T-helper 2 cell (primary cell): ENCODE measurements at regions not wholly inside any gene's neighbourhood (a gene's known extent, or its start where the extent isn't known, plus 50 kb on each side); places are given as distances from the start of the nearest gene placed in this dataset.
A peak's percentile ranks its signal among the peaks of the same experiment; 100 is the strongest.

Experiments
- DNase-seq, 5 experiments: peaks; one replicate each; pipeline versions ENCODE4 v3.0.0 to v3.0.0-alpha.2; 2012 to 2022

DNA sequence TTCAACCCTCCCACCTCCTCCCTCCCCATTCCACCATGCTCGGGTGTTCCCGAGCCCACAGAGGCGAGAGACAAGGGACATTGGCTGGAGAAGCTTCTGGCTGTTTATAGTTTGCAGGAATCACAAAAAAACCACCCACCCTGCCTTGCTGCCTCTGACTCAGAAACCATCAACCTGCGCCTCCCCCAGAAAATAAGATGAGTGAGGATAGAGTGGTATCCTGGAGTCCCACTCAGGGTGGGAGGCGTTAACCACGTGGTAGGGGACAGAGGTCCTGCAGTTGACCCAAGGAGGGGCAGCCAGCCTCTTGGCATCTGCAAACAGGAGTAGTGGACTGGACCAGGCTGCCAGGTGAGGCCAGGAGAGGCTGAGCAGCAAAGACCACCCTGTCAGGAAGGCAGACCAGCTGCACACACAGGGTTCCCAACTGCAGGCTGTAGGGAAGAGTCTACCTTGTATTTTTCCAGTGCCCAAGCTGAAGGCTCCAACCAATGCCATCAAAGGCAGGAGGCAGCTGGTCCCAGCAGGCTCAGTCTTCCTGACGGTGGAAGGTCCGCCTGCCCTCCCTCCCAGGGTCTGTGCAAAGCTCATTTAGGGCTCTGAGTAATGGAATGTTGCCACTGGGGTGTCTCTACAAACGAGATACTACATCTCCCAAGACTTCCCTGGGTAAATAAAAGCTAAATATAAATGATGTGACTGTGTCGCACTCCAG, 201.5 kb upstream of the TNRC6C start:
- no peak for DNase-seq

DNA sequence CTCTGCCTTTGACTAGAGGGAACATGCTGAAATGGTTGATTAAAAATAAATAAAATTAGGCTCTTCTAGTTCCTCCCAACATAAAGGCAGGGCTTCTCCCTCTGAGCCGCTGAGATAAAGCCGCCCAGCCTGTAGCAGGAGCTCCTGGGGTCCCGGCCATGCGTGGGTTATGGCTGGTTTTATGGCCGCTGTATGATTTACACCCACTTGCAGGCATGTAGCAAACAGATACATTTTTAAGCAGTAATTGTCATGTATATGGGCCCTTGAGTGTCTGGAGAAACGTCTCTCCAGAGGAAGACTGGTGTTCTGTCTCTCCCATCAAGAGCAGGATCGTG, 201.0 kb upstream of the TNRC6C start:
- DNase-seq, result no peak

DNA sequence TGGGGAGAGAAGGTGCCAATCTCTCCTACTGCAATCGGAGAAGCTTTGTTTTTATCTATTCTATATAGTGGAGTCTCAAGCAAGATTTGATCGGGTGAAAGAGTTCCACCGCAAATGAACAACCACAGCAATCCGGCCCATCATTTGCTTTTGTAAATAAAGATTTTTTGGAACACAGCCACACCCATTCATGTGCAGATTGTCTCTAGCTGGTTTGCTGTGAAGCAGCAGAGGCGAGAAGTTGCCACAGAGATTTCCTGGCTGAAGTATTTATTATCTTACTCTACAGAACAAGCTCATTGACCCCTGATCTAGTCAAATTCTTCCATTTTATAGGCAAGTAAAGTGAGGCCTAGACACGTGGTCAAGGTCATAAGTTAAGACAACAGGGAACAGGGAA, 195.5 kb upstream of the TNRC6C start:
- DNase-seq, result no peak

DNA sequence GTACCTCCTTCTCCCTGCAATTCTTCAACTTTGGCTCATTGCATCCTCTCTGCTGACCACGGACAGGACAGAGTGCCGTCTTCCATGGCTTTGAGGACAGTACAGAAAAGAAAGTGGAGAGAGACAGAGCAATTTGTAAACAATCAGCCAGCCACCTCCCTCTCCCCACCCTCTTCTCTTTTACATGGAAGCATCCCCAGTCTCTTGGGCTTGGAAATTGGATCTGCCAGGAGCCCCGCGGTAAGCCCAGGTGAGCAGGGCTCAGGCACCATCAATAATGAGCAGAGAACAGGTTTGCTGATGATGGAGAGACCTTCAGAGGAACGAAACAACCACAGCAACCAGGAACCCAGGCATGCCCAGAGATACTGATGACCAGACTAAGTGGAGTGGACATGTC, 194.9 kb upstream of the TNRC6C start:
- no peak for DNase-seq

DNA sequence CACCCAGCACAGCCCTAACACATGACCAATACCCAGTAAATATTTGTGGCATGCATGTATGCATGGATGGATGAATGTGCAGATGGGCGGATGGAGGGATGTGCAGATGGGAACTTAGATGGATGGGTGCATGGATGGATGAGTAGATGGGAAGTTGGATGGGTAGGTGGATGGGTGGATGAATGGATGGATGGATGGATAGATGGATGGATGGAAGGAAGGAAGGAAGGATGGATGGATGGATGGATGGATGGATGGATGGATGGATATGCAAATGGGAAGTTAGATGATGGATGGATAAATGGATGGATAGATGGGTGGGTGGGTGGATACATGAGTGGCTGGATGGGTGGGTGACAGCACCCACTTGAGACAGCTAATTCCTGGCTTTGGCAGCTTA, 193.2 kb upstream of the TNRC6C start:
- DNase-seq, result no peak

DNA sequence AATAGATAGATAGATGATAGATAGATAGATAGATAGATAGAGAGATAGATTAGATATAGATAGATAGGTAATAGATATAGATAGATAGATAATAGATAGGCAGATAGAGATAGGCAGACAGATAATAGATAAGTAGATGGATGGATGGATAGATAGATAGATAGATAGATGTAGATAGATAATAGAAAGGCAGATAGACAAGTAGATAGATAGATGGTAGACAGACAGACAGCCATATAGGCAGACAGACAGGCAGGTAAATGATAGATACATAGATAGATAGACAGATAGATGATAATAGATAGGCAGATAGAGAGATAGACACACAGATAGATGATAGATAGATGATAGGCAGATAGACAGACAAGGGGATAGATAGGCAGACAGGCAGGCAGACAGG, 191.4 kb upstream of the TNRC6C start:
- DNase-seq, result no peak

DNA sequence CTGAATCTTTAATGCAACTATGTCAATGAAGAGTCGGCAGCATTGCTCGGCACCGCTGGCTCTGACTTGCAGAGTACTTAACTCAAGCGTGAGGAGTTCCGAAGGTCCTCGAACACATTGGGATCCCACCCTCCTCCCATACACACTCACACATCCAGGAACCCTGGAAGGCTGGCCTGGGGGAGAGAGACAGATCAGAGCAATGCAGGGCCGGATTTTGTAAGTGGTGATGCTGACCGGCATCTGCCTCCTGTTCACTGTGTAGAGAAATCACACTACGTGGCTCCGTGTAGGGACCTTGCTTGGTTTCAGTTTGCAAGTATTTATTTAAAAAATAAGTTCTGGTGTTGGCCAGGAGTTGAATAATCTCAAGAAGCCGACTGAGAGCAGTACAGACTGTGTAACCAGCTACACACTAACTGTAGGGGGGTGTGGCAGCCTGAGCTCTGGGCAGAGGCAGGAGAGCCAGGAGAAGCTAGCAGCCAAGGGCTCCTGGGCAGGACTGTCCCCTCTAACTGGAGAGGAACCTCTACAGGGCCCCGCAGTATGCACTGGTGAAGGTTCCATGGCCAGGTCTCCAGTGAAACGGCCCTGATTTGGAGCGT, 190.2 kb upstream of the TNRC6C start:
- no peak for DNase-seq

DNA sequence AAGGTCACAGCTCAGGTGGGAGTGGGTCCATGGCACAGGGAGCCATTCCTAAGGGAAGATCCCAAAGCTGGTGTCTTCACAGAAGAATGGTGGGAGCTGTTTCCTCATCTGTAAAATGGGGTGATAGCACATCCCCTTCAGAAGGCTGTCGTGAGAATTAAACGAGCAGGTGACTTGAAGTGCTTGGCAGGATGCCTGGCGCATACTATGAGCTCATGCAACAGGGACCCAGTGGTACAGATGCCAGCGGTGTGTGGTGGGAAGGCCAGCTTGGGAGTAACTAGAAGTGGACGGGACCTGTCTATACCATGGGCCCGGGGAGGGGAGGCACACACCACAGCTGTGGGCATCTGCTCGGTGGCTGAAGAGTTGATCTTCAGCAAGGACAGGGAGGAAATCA, 189.3 kb upstream of the TNRC6C start:
- peak in 1 of 5 experiments; percentile 21 for DNase-seq

DNA sequence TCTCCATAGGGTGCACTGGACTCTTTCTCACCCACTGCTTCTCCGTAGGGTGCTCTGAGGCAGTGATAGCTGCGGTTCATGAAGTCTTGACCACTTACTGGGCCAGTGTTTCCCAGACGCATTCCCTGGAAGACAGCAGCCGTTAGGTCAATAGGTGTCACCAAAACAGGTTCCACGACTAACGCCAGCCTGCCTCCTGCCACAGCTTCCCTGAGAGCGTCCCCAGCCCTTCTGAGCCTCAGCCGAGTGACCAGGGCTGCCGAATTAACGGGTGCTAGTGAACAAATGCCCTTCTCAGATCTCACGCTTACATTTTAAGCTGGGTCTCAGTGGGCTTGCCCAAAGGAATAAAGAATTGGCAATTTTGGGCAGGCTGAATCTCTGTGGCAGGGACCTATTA, 188.7 kb upstream of the TNRC6C start:
- DNase-seq, result no peak

DNA sequence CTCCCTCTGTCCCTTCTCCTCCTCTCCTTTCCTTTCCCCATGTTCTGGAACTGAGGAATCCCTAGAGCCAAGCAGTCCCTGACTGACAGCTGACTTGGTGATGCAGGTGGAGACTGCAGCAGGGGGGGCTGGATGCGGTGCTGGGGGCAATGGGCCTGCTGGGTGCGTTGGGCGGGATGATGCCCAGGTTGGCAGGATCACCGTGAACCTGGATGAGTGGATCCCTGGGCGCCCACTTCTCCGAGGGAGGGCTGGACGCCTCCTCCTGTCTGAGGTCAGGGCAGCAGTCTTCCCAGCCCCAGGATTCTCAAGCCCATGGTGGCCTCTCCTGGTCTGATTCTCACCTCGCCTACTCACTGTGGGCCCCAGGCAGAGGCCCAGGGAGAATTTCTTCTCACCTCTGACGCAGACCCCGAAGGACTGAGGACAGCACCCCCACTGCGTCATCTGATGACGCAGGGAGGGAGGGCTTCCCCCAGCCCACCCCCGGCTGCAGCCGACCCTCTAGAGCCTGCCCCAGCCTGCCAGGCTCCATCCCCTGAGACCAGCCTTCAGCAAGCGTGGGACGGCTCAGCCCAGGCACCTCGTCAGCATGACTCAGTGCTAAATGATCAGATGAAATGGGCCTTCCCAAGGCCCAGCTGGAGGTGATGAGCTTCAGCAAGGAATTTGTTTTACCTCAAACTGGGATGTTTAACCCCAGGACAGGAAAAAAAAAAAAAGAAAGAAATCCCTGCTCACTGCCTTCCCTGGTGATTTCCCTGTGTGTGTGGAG, 188.0 kb upstream of the TNRC6C start:
- DNase-seq, result no peak

DNA sequence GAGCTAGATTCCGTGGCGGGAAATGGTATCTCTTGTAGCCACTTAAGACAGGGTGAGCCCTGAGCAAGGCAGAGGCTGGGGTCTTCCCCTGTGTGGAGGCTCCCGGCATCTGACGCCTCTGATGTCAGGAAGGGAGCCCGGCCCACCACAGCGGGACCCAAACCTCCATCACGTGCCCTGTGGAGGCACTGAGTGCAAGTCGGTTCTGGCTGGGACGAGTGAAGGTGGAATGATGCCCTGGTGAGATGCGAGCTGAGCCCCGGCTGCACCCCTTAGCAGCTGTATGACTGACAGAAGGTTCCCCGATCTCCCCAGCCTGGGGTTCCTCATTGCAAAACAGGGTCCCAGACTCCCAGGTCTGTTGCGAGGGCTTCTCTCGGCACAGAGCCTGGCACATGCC, 187.4 kb upstream of the TNRC6C start:
- no peak for DNase-seq

DNA sequence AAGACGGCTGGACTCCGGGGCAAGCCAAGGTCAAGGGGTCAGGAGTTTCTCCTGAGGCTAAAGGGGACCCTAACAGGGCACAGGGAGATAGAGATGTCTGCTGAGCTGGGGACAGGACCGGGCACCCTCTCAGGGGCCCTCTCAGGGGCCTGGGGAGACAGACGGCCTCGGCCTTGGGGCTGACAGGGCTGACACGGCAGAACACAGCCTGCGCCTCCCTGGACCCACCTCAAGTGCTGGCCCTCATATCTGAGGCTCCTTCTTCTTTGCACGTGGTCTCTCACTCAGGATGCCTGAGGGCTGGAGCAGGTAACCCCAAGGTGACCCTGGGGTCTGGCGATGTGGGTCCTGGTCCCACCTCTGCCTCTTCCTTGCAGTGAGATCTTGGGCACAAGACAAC, 186.9 kb upstream of the TNRC6C start:
- no peak for DNase-seq

DNA sequence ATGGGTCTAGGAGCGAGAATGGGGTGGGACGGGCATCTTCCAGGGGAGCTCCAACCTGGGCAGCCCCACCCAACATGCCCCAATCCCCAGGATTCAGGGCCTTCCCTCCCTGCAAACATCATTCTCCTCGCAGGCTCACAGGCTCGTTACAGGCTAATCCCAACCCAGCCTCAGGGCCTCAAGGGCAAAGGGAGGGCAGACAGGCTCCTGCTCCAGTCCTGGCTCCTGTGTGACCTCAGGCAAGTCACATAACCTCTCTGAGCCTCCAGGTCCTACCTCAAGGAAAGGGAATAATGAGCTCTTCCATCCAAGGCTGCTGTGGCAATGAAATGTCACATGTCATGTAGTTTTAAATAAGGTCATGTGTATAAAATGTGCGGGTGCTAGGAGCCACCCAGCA, 186.5 kb upstream of the TNRC6C start:
- DNase-seq, result no peak

DNA sequence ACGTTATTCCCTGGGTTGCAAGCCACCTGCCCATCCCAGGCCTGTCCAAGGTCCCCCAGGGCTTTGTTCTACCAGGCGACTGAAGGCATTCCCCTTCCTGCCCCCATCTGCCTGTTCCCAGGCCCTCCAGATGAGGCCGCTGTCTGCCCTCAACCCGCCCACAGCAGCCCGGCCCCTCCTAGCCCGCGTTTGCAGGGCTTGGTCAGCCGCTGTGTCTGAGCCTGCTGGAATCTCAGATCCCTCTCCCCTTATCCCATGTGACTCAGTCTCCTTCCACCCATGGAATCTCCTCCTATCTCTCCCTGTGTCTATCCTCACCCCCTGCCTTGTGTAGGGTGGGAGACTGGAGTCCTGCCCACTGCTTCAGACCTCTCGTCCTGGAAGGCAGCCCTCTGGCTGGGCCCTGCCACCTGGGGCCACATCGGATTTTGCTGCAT, 186.0 kb upstream of the TNRC6C start:
- DNase-seq, result peak; percentile 36 to 64 (median 53)

DNA sequence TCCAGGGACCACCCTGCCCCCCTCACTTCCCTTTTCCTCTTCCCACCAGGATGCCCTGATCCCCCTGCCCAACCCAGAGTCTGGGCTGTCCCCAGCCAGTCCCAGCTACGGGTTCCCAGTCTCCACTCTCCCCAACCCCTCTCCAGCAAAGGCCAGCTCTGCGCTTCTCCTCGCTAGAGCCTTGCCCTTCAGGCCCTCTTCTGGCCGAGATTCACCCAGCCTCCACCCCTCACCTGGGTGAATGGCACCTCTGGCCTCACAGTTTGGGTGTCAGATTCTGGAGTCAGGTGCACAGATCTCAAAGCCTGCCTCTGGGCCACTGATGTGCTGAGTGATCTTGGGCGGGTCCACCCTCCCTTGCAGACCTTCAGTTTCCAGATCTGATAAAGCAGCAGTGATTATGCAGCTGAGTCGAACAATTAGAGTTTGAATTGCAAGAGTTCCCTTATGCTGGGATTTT, 185.6 kb upstream of the TNRC6C start:
- no peak for DNase-seq

DNA sequence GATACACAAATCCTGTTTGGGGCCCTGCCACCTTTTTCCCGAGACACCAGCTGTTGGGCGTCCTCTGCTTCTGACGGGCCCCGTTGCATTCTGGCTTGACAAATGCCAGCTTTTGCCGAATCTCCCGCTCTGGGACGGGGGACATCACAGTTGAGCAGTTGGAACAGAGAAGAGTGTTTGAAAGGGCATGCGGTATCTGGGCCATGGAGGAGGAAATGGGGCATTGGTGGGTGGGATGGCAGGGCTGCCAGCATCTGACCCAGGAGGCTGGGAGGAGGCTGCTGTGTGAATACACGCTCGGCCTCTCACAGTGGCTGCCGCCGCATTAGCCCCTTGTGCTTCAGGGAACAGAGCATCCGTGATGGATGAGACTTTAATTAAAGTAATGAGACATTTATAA, 184.3 kb upstream of the TNRC6C start:
- DNase-seq, result no peak

DNA sequence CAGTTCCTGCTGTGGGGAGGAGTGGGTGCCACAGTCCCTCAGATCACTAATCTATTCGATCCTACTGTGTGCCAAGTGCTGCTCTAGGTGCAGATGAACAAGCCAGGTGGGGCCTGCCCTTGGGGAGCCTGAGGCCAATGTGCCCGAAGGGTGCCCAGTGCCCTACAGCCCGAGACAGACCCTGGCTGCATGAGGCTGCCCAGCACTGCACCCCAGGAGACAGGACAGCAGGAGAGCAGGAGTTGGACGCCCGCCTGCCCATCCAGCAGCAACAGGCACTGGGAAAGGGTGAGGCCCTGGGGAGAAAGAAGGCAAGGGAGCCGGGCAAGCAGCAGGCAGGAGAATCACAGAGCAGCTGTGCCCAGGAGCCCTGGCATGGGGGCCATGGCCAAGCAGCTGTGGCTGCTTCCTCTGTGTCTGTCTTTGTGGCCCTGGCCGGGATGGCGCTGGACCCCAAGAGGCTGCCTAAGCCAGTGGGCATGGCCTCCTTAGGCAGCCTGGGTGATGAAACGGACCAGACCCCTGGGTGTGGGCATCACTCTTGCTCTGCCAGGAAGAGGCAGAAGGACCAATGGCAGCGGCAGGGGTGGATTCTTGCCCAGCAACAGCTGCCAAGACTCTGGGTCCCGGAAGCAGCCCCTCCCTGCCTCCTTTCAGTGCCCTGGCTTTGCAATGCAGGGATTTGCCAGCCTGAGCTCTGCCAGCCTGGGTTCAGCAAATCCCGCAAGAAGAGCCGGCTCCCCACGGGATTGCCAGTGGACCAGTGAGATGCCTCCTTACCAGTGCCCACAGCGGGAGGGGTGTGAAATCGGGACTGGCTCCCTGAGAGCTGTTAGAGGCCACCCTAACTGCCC, 179.6 kb upstream of the TNRC6C start:
- DNase-seq, result no peak

DNA sequence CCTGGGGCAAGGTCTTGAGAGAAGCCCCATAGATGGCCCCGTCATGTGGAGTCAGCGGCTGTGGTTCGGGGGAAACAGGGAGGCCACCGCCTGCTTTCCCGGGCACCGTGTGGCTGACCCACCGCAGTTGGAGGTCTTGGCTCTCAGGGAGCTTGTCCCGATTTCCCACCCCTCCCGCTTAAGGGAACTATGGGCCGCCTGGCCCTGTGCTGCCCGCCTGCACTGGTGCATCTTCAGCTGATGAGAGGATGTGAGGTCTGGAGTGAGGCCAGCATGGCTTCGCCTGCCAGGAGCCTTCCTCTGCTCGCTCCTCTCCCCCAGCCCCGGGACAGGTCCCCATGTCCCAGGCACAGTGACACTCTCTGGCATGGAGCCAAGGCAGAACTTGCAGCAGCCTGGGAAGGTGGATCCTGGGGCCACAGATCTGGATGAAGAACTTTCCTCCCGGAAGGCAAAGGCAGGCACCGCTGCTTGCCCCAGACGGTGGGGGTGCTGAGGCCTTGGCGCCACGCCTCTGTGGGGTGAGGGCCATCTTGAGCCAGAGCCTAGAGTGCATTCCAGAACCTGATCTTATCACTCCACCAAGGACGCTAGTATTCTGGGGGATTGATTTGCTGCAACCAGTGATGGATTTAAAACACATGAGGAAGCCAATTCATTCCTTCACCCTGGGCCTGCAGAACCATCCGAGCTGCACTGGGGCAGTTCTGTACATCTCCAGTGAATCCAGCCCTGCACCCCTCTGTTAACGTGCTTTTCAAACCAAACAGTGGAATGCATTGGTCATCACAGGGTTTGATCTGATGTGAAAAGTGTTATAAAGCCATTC, 178.6 kb upstream of the TNRC6C start:
- DNase-seq, result no peak

DNA sequence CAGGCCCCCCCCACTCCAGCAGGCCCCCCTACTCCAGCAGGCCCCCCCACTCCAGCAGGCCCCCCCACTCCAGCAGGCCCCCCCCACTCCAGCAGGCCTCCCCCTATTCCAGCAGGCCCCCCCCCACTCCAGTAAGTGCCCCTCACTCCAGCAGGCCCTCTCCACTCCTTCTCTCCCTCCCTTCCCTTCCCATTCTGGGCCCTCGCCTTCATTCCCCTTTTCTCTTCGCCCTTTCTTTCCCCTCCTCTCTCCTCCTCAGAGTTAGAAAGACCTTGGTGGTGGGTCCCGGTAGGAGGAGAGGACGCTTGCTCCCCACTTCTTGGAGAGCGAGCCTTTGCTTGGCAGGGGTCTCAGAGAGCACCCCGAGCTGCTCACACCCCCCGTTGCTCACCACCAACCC, 177.0 kb upstream of the TNRC6C start:
- no peak for DNase-seq

DNA sequence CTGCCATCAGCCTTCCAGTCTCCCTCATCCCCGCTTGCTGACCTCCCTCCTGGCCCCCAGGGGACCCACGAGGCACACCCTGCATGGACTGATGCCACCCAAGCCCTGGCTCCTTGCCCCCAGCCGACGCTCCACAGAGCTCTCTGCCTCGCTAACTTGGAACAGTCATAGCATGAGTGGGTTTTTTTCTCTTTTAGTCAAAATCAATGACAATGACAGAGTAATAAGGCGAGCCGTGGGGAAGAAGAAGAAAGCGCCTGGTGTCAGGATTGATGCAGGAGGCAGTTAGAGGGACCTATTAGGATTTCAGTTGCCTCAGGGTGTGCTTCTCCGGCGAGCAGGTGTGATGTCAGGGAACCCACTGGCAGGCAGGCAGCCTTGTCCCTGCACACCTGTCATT, 176.3 kb upstream of the TNRC6C start:
- DNase-seq, result peak in 1 of 5 experiments; percentile 22

DNA sequence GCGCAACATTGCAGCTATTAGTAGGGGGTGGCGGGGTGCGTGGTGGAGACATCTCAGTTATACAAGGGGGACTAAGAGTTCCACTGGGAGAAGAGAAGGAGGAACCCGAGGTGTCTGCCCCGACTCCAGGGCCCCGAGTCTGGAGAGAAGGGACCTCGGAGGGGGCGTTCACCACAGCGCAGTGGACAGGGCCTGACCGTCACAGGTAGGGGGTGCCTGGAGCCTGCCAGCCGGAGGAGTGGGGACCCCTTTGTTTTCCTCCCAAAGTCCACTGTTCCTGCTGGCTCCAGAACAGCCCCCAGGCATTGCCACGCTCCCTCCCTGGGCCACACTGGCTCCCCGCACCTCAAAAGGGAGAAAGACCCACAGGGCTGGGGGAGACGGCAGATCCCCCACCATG, 175.9 kb upstream of the TNRC6C start:
- DNase-seq, result no peak
